ENCODE measurements at regions not wholly inside any gene's neighbourhood (a gene's known extent, or its start where the extent isn't known, plus 50 kb on each side); places are given as distances from the start of the nearest gene placed in this dataset.

DNA sequence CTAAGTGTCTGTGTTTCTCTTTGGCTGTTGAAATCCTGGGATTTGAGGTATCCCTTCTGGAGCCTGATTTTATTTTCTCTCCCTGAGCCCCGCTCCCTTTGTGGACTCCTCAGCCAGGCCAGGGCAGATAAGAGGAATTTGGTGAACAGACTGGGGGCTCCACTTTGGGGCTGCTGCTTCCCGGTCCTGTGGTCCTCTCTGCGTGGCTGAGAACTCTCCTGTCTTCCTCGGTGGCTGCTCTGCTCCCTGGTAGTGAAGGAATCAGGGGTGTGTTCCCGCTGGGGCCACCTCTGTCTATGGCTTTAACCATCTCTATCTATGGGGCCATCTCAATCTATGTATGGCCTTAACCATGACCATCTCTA, 71.7 kb upstream of the SH3PXD2B start:
- TF ChIP-seq EZH2 (optimal IDR thresholded peaks at IDR 0.05; ENCODE audit: low read depth, low read length) = no peak
- TF ChIP-seq CTCF (IDR thresholded peaks at IDR 0.05; ENCODE audit: low read length) = no peak
